GM21723 (cell line): ENCODE measurements at regions not wholly inside any gene's neighbourhood (a gene's known extent, or its start where the extent isn't known, plus 50 kb on each side); places are given as distances from the start of the nearest gene placed in this dataset.

Source experiments
- ATAC-seq: cut with Tn5 transposase; IDR thresholded peaks from one replicate; pipeline ENCODE4 v1.9.1; 2021; ENCODE audit warnings: mild to moderate bottlenecking, moderate library complexity; ENCODE audit not compliant: unreplicated experiment

DNA sequence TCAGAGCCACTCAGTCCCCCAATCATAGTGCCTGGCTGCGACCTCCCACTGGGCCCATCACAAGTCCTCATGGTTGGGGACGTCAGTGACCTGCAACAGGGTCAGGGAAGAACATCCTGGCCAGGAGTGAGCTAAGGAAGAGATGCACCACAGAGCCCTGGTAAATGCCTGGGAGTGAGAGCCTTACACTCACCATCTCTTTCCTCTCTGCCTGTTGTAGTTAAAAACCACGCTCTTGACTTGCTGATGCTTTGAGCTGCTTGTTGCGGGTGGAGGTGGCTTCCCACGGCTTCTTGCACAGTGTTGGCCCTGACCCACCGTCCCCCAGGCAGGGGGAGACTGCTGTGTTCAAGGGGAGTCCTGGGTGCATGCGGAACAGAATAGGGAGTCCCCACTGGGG, 91.1 kb upstream of the RGMA start:
- no peak for ATAC-seq

DNA sequence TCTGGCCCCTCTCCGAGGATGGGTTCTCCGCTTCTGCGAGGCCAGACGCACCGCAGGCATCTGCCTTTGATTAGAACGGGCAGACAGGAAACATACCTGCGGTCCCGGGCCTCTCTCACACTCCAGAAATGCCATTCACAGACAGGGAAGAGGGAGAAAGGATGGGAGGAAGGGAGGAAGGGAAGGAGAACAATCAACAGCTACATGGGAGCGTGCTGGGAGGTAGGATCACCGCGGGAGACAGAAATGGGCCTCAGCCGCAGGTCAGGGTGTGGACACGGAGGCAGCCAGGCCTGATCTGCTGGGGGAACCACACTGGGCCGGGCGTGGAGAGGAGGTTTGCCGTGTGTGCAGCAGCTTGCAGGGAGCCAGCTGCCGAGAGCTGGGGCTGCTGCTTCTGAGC, 90.7 kb upstream of the RGMA start:
- no peak for ATAC-seq

DNA sequence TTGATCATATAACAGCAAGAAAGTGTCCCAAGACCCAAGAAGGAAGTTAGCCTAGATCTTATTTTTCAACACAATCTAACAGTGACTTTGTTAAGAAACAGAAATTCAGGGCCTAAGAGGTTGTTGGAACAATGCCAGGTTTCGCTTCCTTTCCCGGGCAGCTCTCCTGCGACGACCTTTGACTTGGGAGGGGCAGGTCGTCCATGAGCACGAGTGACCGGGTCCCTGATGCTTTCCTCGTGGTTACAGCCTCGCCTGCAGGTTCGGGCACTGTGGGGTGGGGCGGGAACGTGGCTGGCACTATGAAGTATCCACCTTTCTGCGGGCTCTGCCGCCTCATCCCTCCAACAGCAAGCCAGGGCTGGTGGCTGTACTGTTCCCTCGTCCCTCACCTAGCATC, 90.1 kb upstream of the RGMA start:
- no peak for ATAC-seq

DNA sequence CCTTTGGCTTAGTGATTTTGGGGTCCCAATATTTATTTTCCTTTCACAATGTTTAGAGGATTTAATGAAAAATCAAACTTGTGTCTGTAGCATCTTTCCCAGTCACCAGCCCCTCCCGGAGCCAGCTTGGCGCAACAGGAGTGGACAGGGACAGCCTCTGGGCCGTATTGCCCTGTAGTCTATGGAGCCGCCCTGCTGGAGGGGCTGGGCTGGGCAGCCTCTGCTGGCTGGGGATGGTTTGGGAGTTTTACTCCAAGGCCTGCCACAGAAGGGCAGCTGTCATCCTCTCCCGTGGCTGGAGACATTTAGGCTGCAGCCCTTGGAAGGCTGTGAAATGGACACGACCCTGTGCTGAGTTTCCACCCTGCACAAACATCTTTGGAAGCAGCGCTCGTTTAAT, 89.4 kb upstream of the RGMA start:
- no peak for ATAC-seq

DNA sequence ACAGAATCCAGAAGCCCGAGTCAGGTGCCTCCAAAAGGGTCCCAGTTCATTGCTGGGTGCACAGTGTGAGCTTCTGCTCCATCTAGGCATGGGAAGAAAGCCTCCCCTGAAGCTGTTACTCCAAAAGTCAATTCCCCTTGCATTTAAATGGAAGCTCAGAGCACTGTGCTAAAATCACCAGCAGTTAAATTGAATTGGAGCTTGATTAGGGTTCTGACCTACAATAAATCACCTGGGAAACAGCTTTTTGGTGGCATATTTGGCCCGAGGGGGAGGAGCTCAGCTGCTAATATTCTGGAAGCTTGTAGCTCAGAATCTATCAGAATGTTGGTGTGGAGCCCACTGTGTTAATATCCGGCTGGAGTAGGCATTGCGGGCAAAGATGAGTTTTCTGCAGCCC, 87.1 kb upstream of the RGMA start:
- no peak for ATAC-seq

DNA sequence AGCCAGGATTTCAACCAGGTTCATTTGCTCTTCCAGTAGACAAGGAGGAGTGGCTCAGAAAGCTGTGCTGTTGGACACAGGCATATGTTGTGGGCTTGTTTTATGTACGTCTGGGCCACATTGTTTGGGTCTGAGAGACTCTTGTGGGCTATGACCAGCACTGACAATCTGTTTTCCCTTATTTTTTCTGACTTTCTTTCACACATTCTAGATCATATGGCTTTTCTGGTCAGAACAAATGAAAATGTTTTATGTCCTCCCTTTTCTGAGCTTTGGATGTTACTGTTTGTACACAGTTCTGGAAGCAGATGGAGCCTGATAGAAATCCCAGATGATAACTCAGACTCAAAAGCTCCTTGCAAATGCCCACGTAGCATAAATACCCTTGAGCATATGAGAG, 85.8 kb upstream of the RGMA start:
- no peak for ATAC-seq

DNA sequence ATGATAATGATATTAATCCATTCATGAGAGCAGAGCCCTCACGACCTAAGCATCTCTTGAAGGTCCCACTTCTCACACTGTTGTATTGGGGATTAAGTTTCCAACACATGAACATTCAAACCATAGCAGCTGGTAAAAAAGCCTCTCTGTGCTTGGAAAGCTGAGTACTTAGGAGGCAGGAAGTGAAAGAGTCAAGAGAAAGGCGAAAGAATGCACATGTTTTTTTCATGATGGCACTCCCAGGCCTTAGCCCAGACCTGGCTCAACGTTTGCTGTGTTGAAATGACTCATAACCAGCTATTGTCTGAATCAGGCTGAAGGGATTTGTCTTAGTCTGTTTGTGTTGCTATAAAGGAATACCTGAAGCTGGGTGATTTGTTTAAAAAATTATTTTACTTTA, 84.4 kb upstream of the RGMA start:
- ATAC-seq = no peak

GRCh38 chr15:93171476-93171875, 82.5 kb upstream of the RGMA start:
- no peak for ATAC-seq

GRCh38 chr15:93170329-93170728, 81.3 kb upstream of the RGMA start:
- ATAC-seq = no peak

DNA sequence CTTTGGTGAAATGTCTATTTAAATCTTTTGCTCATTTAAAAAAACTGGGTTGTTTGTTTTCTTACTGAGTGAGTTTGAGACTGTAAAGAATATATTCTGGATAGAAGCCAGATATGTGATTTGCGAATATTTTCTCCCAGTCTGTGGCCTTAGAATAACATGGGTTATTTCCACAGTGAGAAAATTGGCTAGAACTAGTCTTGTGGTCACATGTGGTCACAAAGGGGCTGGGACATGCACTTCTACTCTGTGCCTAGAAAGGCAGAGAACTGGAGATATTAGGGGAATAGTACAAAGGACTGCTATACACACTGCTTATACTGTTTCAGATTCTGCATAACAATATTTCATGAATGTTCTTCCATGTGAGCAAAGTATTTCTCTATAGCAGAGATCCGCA, 79.9 kb upstream of the RGMA start:
- ATAC-seq = no peak

DNA sequence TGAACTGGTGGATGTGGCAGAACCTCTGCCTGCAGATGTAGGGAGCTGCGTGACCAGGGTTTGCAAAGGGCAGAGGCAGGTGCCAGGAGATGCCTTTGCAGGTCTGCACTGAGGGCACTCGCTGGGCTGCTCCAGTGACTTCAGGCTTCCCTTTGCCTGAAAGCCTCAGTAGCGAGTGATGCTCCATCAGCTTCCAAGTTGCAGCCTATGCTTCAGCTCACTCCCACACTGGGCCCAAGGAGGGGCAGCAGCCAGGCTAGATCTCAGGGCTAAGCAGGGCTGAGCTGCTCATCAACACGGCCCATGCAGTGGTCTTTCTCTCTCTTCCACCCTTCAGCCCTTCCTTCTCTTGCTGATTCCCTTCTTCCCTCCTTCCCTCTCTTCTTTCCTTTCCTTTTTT, 78.3 kb upstream of the RGMA start:
- no peak for ATAC-seq

- ATAC-seq = no peak
Observed at GRCh38 chr15:93166675-93167074, 77.7 kb upstream of the RGMA start.

- no peak for ATAC-seq
Observed at GRCh38 chr15:93165734-93166470, 76.9 kb upstream of the RGMA start.

- ATAC-seq = no peak
Observed at GRCh38 chr15:93164409-93164808, 75.4 kb upstream of the RGMA start.

GRCh38 chr15:93162560-93162959, 73.5 kb upstream of the RGMA start:
- ATAC-seq = no peak

GRCh38 chr15:93159930-93160329, 70.9 kb upstream of the RGMA start:
- no peak for ATAC-seq

DNA sequence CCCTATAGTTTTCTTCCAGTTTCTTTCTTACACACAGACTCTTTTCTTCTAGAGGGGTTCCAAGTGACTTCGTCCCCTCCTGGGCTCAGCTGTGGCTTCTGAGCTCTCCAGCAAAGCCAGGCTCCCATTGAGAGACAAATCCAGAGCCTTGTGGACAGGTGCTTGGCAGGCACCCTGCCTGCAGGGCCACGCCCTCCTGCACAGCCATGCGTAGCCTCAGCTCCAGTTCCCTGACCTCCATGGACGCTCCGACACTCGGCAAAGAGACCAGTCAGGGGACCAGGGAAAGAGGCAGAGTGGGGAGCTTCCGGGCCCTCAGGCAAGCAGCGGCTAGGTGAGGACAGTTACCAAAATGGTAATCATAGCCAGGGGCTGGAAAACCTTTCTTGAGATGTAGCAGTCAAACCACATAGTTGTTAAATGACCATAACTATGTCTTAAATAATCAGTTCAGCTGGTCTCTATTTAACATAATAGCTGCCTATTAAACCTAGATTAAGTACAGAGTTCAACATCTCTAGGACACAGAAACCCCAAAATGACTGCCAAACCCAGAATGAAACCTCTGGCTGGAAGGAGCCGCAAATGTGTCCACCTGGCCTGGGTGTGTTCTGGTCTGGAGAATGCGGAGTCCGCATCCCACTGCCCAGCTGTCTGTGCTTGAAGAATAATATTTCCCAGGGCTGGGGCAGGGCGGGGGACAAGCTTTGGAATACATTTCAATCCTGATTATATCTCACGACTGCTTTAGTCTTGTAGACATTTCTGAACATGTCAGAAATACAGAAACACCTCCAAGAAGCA, 69.3 kb upstream of the RGMA start:
- ATAC-seq = no peak

DNA sequence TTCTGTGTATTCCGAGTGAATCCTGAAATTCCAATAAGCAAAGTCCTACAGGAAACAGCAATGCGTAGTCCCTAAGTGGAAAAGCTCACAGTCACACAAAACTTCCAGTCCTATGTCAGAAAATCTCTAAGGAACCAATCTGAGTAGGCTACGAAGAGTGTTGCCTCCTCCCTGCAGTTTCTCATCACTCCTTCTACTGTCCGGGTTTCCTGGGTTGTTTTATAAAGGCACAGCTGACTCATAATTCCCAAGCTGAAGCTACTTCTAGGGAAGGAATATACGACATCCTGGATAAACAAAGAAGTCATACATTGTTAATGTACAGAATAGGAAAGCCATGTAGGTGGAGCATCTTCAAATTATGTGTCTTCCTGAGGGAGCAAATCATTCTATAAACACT, 65.7 kb upstream of the RGMA start:
- no peak for ATAC-seq

DNA sequence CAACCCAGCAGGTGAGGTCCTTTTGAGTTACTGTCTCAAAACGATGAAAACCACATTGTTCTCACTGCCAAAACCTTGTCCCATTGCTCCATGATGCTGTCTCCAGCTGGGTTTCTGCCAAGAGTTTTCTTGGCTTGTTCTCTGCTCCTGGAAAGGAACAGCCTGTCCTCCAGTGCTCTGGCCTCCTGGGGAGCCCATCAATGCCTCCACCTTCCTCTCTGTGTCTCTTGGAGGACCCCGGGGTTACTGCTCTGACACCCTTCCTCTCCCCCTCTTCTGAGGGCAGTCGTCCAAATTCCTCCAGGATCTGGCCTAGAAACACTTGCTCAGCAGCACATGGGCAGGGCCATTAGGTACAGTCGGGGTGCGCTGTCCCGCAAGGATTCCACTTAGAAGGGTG, 63.9 kb upstream of the RGMA start:
- no peak for ATAC-seq

DNA sequence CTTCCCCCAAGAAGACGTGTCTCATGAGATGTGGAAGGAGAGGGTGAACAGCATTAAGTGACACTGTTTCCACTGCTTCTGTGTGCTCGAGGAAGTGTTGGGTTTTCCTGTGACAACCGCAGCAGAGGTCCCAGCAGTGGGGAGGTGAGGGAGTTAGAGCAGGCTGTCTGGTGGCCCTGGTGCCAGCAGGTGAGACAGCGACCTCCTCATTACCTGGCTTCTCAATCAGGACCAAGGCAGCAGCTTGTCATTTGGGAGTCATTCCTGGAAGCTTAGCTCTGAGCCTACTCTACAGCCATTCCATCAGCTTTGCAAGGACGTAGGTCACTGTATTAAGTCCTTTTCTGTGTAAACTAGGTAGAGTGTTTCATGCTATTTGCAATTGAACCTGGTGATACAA, 63.3 kb upstream of the RGMA start:
- ATAC-seq = no peak

DNA sequence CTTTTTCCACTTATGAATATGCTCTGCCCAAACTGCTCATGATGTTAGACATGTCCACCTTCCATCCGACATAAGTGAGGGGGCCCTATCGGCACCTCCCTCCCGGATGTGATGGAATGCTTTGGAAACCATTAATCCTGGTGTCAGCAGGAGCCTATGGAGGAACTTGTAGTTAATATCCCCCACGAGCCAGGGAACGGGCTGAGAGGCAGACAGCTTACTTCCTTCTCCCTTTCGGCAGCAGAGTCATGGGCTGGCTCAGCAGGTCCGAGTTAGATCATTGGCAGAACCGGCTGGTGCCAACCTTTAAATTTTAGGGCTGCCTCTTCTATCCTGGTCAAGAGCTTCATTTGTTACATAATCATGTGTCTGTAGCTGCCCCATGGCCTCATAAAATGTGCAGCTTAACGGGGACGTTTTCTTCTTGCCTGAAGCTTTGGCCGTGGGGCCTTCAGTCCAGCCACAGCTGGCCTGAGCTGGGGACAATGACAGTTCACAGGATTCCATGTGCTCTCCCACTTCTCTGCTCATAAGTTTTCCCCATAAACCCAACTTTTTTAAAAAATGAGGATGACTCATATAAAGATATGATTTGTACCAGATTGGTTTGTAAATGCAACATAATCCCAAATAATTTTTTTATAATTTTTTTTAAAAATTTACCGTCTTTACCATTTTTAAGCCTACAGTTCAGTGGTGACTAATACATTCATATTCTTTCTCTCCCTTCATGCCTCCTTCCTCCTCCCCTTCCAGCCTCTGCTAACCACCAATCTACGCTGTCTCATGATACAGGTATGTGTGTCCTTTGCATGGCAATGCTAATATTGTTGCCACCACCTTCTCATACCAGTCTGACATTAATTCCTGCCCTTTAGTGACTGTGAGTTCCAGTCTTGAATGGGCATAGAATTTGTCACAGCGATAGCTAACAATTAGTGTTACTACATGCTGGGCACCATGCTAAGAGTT, 62.2 kb upstream of the RGMA start:
- no peak for ATAC-seq
